GM18867 (cell line): ENCODE measurements at regions not wholly inside any gene's neighbourhood (a gene's known extent, or its start where the extent isn't known, plus 50 kb on each side); places are given as distances from the start of the nearest gene placed in this dataset.

Experiments
- ATAC-seq: cut with Tn5 transposase; IDR thresholded peaks from one replicate; pipeline ENCODE4 v1.9.1; 2021; ENCODE audit warnings: mild to moderate bottlenecking, moderate library complexity; ENCODE audit not compliant: unreplicated experiment

DNA sequence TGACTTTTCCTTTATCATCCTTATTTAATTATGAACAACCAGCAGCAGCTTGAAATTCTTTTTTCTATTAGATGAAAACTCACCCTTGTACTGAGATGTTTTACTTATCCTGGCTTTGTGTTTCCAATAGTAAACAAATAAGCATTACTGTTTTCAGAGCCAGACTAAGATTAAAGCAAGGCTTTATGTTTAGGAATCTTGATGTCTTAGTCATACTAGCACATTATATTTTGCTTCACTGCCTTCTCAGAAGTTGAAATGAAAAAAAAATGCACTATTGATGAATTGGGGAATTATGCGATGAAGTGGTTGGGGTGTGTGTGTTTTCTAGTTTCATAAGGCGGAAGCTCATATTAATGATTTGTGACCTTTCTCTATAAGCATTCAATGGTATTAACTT lies 301.2 kb upstream of the E2F7 start:
- no peak for ATAC-seq

GRCh38 chr12:77364400-77364799 lies 299.0 kb upstream of the E2F7 start:
- no peak for ATAC-seq

GRCh38 chr12:77362509-77363210 lies 297.3 kb upstream of the E2F7 start:
- ATAC-seq: no peak

DNA sequence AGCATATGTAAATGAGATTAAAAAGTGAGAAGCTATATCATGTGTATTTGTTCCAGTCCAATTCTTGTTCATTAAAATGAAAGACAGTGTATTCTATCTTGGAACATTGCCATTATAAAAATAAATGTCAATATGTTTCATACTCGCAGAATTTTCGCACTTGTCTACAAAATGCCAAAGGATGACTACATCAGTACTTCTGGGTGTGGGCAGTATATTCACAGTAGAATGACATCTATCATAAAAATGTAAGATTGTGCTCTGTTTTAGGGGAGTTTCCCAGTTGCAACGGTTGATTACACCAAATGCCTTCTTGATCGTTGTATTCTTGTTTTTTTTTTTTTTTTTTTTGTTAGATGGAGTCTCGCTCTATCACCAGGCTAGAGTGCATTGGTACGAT lies 292.3 kb upstream of the E2F7 start:
- no peak for ATAC-seq

GRCh38 chr12:77354766-77355362 lies 289.5 kb upstream of the E2F7 start:
- ATAC-seq: no peak

GRCh38 chr12:77352946-77353345 lies 287.6 kb upstream of the E2F7 start:
- ATAC-seq: no peak

DNA sequence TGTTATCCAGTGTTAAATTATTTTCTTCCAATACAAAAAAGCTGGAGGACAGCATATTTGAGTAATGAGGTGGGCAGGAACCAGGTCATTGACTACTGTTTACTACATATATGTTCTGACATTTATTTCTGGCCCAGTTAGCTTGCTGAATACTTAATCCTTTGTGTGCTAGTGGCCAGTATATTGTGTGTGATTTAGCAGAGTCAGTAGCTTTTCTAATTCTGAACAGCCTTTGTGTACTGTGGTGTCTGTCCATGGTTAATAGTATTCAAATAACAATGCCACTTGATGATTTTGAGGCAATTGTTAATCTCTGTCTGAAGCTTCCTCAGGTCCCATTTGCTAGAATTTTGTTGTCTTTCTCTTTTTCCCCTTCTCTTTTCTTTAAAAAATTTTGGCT lies 286.5 kb upstream of the E2F7 start:
- no peak for ATAC-seq

DNA sequence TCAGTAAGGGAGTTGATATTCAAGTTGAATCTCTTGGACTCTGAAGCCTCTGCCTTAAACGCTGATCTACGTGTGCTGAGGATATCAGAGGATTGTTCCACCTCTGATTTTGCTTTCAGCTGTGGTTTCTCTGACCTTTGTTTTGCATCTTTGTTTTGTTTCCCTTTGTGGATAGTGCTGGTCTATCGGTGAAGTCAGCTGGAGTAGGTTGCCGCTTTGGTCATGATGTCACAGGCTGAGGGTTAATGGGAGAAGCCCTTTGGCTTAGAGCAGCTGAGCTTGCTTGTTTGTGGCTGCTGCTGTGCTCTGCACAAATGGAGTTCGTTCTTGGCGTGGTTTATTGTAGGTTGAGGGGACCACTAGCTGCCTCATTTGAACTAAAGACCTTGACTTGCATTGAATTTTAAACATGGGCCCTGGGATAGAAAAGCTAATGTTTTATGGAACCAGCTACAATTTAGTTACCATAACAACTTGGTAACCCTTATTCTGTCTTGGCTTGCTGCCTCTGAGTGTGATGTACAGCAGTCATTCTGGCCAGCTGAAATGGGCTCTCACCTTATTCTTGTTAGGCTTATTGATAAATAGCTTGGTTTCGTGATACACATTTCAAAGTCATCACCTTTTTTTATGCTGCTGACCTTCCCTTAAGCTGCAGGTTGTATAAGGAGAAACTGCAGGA lies 284.5 kb upstream of the E2F7 start:
- ATAC-seq: no peak

GRCh38 chr12:77347017-77347416 lies 281.6 kb upstream of the E2F7 start:
- ATAC-seq: no peak

- ATAC-seq: no peak
Observed at GRCh38 chr12:77345336-77345735, 280.0 kb upstream of the E2F7 start.

- no peak for ATAC-seq
Observed at GRCh38 chr12:77344651-77345050, 279.3 kb upstream of the E2F7 start.

DNA sequence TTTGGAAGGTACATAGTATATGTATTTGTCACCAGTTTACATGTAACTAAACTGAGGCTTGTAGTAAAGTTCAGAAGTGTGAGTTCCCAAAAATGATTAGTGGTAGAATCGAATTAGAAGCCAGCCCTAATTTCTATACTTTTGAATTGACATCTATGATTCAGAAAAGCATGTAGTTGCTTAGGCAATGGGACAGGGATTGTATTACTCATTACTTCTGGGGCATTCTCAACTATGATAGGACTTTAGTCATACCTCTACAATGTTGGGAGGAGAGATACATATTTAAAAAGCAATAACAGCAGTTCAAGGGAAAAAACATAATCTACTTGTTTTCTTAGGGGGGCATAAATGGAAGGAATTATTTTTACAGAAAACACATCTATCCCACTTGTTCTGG lies 277.9 kb upstream of the E2F7 start:
- no peak for ATAC-seq

GRCh38 chr12:77342253-77342652 lies 276.9 kb upstream of the E2F7 start:
- ATAC-seq: no peak

- no peak for ATAC-seq
Observed at GRCh38 chr12:77339610-77340009, 274.2 kb upstream of the E2F7 start.

DNA sequence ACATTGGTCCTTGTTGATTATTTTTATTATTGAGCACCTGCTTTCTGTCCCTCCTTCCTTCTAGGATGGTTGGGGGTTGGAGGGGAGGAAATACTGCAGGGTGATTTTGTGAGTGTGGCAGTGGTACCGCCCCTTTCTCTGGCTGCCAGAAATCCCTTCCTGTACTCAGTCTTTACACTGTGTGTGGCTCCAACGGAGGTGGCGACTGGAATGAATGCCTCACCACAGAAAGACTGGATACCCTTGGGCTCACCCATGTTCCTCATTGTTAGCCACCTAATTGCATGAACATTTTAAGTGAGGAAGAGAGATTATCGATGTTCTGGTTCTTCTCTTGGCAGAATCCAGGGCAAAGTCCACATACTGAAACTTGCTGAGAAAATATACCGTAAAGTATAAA lies 272.0 kb upstream of the E2F7 start:
- ATAC-seq: no peak

DNA sequence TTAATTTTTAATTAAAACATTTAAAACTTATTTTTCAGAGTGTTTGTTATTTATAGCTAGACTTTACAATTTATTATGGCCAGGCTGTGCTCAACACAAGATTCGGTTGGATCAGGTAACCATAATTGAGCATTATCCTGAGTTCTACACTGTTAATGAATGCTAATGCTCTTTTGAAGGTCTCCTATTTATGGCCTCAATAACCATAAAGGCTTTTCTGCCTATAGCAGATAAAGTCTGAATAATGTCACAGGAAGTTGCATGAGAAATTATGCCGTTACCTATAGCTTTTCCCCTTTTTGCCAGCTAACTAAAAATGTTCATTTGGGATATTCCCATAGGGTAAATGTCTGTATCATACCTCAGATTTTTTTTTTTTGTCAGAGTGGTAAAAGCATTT lies 269.4 kb upstream of the E2F7 start:
- ATAC-seq: no peak

DNA sequence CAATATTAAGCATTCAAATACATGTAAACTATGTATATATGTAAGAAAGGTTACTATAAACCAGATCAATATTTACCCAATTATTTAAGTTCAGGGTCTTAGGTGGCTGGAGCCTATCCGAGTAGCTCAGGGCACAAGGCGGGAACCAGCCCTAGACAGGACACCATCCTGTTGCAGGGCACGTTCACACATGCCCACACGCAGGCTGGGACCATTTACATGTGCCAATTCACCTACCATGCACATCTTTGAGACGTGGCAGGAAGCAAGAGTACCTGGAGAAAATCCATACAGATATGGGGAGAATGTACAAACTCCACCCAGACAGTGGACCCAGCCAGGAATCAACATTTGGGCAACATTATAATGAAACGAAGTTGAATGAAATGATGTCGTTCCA lies 263.0 kb upstream of the E2F7 start:
- no peak for ATAC-seq

GRCh38 chr12:77325511-77326236 lies 260.3 kb upstream of the E2F7 start:
- no peak for ATAC-seq

DNA sequence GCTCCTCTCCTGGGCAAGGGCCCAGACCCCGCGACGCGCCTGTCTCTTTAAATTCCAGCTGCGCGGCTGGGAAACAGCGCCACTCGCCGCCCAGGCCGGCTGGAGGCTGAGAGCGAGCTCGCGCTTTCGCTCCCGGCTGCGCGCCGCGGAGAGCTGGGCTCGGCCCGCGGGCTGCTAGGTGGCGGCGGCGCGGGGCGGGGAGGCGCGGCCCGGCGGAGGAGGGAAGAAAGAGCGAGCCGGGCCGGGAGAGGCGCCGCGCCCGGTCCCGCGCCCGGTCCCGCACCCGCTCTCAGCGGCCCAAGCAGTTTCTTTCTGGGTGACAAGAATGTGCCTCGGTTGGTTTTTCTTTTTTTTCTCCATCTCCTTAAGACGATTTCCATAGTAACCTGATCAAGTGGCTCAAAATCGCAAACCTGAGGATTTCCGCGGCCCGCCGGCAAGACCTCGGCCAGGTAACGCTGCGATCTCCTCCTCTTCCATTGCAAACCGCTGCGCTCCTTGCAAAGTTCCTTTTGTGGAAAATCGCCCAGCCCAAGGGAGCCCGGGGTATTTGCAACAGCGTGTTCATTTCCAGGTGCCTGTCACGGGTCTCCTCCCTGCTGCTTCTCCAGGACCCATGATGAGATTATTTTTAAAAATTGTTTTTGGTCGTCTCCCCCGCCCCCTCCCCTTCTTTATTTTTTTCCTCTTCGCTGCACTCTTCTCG lies 259.5 kb upstream of the E2F7 start:
- ATAC-seq: peak; percentile 96

GRCh38 chr12:77324416-77324762 lies 259.0 kb upstream of the E2F7 start:
- no peak for ATAC-seq

DNA sequence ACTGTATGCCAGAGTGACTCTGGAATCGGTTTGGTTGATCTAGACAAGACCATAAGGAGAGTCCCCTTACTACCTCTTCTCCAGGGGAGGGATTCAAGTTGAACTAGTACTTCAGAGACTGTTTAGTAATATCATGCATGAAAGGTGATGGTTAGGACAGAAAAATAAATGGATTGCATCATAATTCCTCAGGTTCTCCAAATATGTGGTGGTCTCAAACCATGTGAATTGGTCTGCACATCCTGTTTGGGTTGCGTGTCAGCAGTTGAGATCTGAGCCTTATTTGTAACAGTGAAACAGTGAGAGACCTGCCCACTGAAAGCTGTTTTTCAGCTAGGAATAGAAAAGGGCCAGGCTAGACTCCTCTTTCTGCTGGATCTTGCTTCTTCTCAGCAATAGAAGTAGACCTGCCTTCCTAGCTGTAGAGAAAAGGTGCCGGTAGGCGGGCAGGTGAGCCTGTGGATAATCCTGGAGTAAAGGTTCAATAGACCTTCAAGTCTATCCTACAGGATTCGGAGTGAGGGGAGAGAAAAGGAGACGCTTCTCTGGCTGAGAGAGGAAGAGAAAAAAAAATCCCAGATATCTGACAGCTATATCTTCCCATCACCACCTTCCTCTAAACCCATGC lies 258.5 kb upstream of the E2F7 start:
- no peak for ATAC-seq
